HG03025 (cell line): ENCODE measurements at regions not wholly inside any gene's neighbourhood (a gene's known extent, or its start where the extent isn't known, plus 50 kb on each side); places are given as distances from the start of the nearest gene placed in this dataset.

Experiments
- ATAC-seq: cut with Tn5 transposase; IDR thresholded peaks from one replicate; pipeline ENCODE4 v1.9.1; 2021; ENCODE audit warnings: mild to moderate bottlenecking, moderate library complexity; ENCODE audit not compliant: unreplicated experiment, low FRiP score

DNA sequence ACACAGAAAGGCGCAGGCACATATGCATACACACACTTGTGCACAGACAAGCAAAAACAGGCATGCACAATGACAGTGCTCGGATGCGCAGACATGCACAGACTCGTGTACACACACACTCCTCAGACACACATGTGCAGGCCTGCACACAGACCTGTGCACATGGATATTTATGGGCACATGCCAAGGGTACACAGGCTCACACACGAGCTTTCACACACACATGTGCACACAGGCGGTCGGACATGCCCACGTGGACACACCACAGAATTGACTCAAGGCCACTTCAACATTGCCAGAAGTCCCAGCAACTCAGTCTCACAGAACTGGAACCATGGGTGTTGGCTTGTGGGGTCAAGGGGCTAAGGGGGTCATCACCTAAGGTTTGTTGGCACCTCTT, 206.8 kb downstream of the URI1 start:
- ATAC-seq: no peak

DNA sequence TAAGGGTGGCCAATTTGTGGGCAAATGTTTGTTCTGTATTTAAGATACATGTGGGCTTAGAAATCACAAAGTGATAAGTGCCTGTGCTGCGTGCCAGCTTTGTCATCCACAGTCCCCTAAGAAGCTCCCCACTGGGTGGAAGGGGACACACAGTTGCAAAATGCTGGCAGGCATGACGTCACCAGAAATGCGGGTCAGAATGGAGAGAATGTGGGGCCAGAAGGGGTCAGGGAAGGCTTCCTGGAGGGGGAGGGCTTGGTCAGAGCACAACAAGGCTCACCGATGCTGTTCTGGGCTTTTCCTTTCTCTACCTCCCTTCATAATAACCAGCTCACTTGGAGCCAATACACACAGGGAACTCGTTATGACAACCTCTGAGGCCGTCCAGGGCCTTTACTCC, 207.3 kb downstream of the URI1 start:
- ATAC-seq: no peak

DNA sequence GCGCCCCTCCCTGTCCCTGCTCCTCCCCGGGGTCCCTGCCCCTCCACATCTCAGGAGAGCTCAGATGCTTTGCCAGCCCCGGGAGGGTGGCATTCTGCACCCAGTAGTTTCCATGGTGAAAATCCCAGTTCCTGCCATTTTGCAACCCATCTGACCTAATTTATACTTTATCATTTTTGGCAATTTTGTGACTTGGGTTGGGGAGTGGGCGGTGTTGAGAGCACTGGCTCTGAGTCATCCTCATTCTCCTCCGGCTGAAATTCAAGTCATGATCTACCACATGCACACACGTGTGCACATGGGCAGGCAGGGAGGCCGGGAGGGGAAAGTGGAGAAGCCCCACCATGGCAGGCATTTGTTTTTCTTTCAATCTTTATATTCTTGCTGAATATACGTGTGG, 208.6 kb downstream of the URI1 start:
- ATAC-seq: no peak

DNA sequence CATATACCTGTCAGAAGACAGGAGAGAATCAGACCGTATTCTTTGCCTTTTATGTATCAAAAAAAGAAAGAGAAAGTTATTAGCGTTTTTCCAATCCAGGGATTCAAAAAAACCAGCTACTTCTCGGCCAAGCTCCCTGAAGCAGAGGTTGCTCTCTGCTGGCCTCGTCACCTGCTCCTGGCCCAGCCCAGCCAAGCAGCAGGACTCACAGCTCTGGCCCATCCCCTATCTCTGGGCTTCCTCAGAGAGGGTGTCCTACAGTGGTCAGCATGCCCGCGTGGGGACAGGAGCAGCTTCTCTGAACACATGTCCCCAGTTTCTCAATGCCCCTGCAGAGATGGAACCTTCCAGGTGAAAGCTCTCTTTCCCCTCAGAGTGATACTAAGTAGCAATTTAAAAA, 209.0 kb downstream of the URI1 start:
- ATAC-seq: no peak

DNA sequence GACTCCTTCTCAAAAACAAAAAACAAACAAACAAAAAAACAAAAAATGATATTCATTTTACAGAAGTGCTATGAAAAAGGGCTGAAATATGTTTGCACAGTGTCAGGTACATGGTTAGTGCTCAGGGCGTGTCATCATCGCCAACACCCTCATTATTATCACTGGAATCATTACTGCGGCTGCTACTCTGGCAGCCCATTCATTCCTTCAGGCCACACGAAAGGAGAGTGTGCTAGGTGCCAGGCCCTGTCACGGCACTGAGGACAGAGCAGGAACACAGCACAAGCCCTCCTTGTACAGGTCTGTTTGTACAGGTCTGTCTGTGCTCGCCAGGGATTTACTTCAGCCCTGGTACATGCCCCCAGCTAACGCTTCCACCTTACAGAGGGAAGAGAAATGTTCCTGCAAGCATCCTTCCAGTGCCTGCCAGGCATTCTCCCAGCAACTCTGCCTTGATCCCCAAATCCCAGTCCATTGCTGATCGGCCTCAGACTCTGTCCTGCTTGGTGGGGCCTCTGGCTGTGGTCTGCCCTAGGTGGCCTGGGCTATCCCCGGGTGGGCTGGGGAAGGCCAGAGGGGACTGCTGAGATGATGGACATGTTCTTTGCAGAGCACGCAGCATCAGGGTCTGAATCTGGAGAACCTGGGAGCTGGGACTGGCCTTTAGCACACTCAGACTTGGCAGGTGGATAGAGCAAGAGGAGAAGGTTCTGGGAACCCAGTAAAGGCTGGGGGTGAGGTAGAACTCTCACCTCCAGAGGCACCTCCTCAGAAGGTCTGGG, 210.7 kb downstream of the URI1 start:
- no peak for ATAC-seq

DNA sequence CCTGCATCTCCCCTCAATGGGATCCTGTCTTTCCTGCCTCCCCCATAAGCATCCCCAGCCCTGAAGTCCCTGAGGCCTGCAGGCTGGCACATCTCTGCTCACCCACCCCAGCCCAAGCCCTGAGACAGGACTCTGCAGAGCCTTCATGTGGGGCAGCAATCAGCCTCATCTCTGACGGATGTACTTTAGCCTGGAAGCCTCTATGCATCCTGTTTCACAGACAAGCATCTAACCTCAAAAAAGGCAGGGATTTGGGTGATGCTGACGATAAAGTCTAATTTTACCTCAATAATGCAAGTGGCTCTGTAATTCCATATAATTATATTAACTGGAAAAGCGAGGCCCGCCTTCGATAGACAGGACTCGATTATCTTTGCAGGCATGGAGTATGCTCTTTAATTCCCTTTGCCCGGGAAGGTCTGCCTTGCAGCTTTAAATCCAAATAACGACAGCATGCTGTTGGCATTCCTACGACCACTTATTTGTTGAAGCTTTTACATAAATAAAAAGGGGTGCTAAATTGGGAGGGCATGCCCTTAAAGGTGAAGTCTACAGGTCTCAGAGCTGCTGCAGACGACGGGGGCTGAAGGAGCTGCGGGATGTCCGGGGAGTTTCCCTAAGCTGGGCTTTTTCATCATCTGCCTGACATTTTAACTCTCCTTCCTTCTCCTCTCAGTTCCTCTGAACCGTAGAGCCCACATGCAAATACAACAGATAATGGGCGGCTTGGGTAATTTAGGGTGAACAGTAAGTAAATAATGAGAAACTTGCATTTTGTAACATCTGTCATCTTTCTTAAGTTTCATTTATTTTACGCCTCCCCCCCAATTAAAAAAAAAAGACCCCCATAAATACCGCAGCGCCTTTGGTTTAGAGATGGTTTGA, 211.5 kb downstream of the URI1 start:
- ATAC-seq: no peak

DNA sequence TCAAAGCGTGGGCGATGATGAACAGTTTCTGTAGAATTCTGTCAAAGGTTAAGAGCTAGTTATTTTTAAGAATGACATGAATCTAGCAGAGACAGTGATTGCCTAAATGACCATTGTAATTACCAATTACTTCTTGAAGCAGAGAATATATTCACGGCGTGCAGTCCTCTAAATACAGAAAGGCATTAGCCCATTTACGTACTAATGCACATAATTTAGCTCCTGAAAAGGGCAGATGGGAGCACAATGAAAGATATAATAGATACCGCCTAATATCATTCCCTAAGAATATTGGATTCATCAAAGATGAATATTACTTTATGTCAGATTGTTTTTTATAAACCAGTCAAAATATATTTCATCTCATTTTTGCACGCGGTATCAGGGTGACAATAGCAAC, 212.4 kb downstream of the URI1 start:
- ATAC-seq: no peak

DNA sequence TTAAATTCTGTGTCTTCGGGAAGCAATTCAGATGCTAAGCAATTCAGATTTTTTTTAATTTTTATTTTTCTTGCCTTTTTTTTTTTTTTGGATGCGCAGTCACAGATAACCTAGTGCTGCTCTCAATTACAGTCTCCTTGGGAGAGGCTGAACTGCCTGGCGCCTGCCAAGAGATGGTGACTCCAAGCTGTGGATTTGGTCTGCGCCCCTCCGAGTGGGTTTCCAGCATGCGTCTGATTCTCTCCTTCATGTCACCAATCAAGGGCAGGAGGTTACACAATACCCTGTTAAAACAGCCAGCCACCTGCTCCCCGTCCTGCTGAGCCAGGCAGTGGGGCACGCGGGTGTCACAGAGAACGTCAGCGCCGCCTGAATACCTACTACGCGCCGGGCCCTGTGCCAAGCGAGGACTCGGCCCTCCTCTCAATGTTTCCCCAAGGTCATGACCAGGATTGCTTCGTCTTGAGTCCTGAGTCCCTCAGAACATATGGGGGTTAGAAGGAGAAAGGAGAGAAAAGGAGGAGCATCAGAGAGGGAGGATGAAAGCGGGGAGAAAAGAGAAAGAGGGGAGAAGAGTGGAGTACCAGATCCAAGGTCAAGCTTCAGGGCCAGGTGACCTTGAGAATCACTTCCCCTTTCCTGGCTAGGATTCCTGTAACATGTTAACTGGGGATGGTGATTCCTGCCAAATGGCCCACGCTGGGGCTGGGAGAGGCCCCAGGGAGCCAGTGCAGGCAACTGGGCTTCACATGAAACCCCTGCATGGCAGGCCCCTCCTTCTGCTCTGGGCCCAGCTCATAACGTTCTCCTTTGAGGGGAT, 213.6 kb downstream of the URI1 start:
- ATAC-seq: no peak

DNA sequence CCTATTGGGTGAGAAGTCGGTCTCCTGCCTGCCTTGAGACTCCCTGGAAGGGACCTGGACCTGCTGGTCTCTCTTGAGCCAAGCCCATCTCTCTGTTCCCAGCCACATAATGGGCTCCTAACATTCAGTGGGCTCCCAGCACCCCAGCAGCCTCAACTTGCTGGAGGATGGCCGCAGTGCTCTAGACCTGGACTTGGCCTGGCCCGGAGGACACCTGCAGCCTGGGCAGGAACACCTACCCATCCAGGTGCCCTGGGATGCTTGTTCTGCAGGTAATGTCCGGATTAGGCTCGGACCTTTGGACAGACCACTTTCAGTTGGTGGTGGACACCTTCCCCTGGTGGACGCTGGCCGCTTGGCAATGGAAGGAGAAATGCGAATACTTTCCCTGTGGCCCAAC, 214.6 kb downstream of the URI1 start:
- ATAC-seq: no peak

DNA sequence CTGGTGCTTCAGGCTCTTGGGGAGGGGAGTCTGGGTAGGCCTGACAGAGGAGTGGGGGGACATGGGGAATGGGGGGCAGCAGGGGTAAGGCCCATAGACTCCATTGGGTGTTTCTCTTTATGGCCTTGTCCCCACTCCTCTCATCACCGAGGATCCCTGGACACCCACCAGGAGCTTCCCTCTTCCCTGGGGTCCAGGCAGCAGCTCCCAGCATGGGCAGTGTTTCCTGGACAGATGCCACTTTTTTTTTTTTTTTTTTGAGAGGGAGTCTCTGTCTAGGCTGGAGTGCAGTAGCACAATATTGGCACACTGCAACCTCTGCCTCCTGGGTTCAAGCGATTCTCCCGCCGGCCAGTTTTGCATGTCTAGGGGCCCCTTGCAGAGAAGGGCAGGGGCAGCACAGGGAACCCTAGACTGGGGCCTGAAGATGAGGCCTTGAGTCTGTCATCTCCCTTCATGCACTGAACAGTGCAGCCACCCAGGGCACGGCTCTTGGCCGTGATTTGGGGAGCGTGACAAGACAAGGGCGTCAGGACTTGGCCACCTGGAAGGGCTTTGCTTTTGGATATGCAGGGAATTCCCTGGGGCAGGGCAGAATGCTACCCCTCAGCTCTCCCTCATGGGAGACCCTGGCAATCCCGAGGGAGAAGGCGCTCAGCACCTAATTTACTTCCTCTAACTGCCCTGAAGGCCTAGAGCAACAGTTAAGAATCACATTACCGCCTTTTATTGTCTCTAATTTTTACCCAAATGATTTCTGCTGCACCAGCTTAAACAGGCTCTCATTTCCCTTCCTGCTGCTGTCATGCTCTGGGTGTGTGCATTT, 213.9 kb upstream of the ZNF536 start:
- no peak for ATAC-seq

DNA sequence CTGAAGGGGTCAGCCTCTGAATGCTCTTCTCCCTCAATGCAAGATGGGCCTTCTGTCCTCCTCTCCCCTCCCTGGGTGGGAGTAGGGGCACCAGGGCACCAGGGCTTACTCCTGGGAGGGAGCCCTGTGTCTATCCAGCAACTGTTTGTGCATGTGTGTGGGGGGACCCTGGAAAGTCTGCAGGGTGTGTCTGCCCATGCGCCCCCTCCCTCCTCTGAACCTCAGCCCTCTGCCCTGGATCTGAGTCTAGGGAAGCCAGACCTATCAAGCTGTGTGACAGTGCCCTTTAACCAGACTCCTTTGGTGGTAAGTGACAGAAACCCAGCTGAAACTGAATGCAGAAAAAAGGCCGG, 213.3 kb upstream of the ZNF536 start:
- ATAC-seq: no peak

DNA sequence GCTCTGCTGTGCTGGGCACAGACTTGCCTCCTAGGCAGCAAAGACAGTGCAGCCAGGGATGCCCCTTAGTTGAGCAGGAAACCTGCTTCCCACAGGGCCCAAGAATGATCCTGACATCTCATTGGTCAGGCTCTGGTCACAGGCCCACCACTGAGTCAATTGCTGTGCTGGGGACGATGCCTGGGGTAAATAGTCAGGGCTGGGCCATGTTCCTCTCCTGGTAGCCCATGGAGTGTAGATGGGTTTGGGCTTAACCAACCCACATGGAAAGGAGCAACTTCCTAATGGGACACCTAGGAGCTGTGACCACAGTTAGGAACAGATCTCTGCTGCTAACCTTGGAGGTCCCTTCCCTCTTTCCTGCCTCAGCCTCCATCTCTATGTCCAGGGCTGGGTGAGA, 212.5 kb upstream of the ZNF536 start:
- no peak for ATAC-seq

DNA sequence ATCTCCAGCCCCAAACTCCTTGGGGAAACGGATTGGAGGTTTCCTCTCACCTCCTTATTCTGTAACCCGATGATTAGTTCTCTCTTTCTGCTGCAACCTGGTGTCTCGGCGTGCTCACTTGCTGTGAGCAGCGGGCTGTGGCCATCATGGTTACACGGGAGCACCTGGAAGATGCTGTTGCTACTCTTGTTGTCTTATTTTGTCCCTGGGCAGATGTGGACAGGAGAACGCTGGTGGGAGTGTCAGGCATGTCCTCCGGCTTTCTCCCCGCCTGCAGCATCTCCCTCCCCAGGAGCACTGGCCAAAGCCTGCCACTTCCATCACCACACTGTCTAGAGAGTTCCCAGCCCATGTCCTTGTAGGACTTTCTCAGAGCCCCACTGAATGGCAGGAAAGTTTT, 211.8 kb upstream of the ZNF536 start:
- no peak for ATAC-seq

DNA sequence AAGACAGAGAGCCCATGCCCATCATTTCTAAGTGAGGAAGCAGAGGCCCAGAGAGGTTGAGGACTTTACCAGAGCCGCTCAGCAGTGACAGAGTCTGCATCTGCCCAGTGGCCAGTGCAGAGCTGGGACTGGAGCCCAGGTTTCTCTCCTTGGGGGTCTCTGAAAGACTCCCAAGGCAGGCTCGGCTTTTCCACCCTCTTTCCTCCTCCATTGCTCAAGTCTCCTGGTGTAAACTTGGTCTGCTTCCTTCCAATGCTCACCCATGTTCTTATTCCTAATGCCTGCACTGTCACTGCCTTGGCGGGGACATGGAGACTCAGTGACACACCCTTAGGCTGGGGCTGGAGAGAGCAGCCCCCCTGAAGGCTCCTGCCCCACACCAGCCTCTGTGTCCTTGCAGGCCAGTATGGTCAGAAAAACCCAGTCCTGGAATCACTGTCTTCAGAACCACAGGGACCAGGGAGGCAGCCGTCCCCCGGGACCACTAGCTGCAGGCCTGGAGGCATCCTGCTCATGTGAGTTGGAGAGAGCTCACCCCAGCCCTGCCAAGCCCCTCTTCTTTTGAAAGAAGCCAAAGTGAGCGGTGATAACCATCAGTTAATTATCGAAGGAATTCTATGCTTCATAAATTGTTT, 211.0 kb upstream of the ZNF536 start:
- no peak for ATAC-seq

DNA sequence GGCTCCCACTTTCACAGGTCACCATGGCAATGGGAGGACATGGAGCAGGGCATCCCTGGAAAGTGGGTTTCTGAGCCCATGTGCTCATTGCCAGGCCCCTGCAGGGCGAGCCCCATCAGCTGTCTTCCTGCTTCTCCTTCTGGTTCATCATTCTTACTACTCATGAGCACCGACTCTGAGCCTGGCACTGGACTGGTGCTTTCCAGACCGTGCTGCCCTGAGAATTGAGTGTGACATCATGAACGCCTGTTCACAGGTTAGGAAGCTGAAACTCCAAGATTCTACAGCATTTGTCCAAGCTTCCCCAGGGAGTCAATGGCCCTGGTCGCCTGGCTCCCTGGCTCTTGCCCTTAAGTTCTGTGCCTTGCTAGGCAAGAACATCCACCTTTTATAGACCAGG, 210.4 kb upstream of the ZNF536 start:
- ATAC-seq: no peak

DNA sequence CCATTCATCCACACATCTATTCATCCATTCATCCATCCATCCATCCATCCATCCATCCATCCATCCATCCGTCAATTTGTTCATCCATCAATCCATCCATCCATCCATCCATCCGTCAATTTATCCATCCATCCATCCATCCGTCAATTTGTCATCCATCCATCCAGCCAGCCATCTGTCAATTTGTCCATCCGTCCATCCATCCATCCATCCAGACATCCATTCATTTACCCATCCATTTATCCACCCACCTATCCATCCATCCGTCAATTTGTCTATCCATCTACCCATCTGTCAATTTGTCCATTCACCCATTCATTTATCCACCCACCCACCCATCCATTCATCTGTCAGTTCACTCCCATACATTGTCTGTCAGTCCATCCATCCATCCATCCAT, 209.5 kb upstream of the ZNF536 start:
- ATAC-seq: no peak

DNA sequence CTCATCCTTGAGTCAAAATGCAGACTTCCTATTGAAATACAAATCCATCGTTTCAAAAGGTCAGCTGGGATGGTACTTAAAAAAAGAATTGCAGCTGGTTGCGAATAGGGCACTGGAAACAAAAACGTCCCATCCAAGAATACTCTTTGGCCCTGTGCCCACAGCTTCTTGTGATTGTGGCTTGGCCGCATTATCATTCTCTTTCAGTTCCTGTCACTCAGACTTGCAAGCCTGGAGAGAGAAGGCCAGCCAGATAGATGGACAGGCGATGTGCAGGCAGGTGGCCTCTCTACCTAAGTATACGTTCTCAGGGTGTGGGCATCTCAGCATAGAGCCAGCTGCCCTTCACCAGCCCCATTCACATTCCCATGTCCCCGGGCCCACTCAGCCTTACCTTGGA, 208.5 kb upstream of the ZNF536 start:
- no peak for ATAC-seq

DNA sequence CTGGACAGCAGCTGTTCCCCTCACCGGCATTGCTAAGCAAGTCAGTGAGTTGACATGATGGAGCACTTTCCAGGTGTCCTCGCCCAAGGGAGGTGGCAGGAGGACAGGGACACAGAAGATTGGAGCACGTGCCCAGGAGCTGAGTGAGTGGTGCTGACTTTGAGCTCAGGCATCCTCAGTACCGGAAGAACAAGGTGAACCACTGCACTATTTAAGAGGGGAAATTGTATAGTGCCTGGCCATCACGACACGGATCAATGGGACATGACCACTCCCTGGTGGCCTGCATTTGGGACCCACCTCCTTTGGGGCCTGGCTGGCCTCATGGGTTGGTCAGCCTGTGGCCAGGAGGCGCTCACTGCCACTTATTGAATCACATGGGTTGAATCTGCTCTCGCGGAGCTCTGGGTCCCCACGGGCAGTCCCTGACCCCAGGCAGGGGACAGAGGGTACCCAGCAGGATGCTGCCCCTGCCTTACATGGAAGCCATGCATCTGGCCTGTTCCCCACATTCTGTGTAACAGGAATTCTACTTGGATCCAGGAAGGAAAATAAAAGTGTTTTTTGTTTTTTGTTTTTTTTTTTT, 206.9 kb upstream of the ZNF536 start:
- ATAC-seq: no peak

DNA sequence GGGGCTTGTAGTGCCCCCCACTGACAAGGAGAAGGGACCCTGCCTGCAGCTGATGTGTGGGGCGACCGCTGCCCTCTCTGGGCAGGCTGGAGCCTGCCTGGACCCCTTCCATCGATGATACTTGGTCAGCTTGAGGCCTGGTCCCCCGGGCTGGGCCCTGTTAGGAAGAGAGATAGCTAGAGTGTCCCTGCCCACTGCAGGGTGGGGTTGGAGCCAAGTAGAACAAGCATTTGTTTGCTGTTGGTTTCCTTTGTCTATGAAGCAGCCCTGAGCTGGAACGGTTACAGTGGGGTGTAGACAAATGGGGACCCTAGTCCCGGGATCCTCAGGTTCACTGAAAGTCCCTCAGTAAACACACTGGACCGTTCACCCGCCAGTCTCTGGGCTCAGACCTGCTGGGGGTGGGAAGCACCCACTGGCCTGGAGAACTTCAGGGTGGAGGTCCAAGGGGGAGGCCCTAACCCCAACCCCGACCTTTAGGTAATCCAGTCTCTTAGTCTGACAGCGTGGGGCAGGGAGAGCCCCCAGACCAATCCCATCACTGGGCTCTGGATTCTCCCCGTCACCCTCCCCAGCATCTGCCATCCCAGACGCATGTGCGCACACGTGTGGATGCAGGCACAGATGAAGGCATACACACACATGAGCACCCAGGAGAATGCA, 204.8 kb upstream of the ZNF536 start:
- ATAC-seq: no peak
